Gastroesophageal sphincter (tissue), 3 donors: ENCODE measurements at regions not wholly inside any gene's neighbourhood (a gene's known extent, or its start where the extent isn't known, plus 50 kb on each side); places are given as distances from the start of the nearest gene placed in this dataset.

ENCODE experiments used
- CTCF ChIP-seq, 4 experiments: fragments of 200-600 bp in 2 of 4; fragments of 450-650 bp in 2 of 4; sonication (generic) in 1 of 4; IDR thresholded peaks; one replicate each; pipeline ENCODE4 v1.5.1; 2017 to 2019; ENCODE audit warnings: antibody characterized with exemption in 4 of 4, mild to moderate bottlenecking in 2 of 4, moderate library complexity in 2 of 4
- POLR2AphosphoS5 ChIP-seq: sonication (generic); formaldehyde crosslinking; IDR thresholded peaks from one replicate; pipeline ENCODE4 v1.6.1; 2017; ENCODE audit warnings: antibody characterized with exemption

GRCh38 chr7:51482976-51483375 lies 166.4 kb upstream of the COBL start:
- TF ChIP-seq CTCF (IDR thresholded peaks at IDR 0.05) (no peak), POLR2AphosphoS5 (no peak)
